Breast epithelium (tissue), 3 donors: ENCODE measurements at regions not wholly inside any gene's neighbourhood (a gene's known extent, or its start where the extent isn't known, plus 50 kb on each side); places are given as distances from the start of the nearest gene placed in this dataset.

Source experiments
- CTCF ChIP-seq, 3 donors: fragments of 450-650 bp; IDR thresholded peaks; one replicate each; pipeline ENCODE4 v1.5.1; 2016 to 2017; ENCODE audit warnings: antibody characterized with exemption in 3 of 3, mild to moderate bottlenecking in 3 of 3, moderate library complexity in 3 of 3
- POLR2A ChIP-seq: fragments of 450-650 bp; IDR thresholded peaks from one replicate; pipeline ENCODE4 v1.6.1; 2016; ENCODE audit warnings: antibody characterized with exemption, mild to moderate bottlenecking, moderate library complexity
- POLR2AphosphoS5 ChIP-seq, 3 donors: sonication (generic); formaldehyde crosslinking; IDR thresholded peaks; one replicate each; pipeline ENCODE4 v1.6.1; 2017; ENCODE audit warnings: antibody characterized with exemption in 3 of 3

GRCh38 chr4:181776264-181777054 lies 466.7 kb upstream of the TENM3 start:
- TF ChIP-seq CTCF (IDR thresholded peaks at IDR 0.05) (no peak), POLR2AphosphoS5 (IDR thresholded peaks at IDR 0.05) (no peak), POLR2A (no peak)
